ENCODE measurements at regions not wholly inside any gene's neighbourhood (a gene's known extent, or its start where the extent isn't known, plus 50 kb on each side); places are given as distances from the start of the nearest gene placed in this dataset.

GRCh38 chr4:153034681-153035080 is 98.6 kb downstream of the FHDC1 start:
- DNase-seq: no peak

- no peak for DNase-seq
Measured at GRCh38 chr4:153036931-153037482, 100.9 kb downstream of the FHDC1 start.

- DNase-seq: no peak
Measured at GRCh38 chr4:153038623-153039311, 102.6 kb downstream of the FHDC1 start.

GRCh38 chr4:153039542-153040185 is 103.5 kb downstream of the FHDC1 start:
- DNase-seq: no peak

- DNase-seq: no peak
Measured at GRCh38 chr4:153040677-153041076, 104.6 kb downstream of the FHDC1 start.

GRCh38 chr4:153044036-153044435 is 107.9 kb downstream of the FHDC1 start:
- DNase-seq: no peak

GRCh38 chr4:153045111-153045982 is 109.2 kb downstream of the FHDC1 start:
- DNase-seq: no peak

GRCh38 chr4:153058671-153059060 is 122.5 kb downstream of the FHDC1 start:
- DNase-seq: no peak

GRCh38 chr4:153060196-153060595 is 124.1 kb downstream of the FHDC1 start:
- DNase-seq: no peak

GRCh38 chr4:153061971-153062370 is 125.8 kb downstream of the FHDC1 start:
- DNase-seq: no peak

- no peak for DNase-seq
Measured at GRCh38 chr4:153062652-153063168, 126.6 kb downstream of the FHDC1 start.

- DNase-seq: no peak
Measured at GRCh38 chr4:153063490-153063889, 127.4 kb downstream of the FHDC1 start.

GRCh38 chr4:153064571-153064970 is 128.4 kb downstream of the FHDC1 start:
- no peak for DNase-seq

- DNase-seq: no peak
Measured at GRCh38 chr4:153065276-153065675, 129.2 kb downstream of the FHDC1 start.

- DNase-seq: no peak
Measured at GRCh38 chr4:153067376-153067775, 131.3 kb downstream of the FHDC1 start.

GRCh38 chr4:153068751-153069150 is 132.6 kb downstream of the FHDC1 start:
- no peak for DNase-seq

GRCh38 chr4:153071958-153072598 is 132.2 kb upstream of the TRIM2 start:
- DNase-seq: no peak

- no peak for DNase-seq
Measured at GRCh38 chr4:153072661-153073060, 131.6 kb upstream of the TRIM2 start.

- DNase-seq: no peak
Measured at GRCh38 chr4:153074486-153074885, 129.8 kb upstream of the TRIM2 start.

GRCh38 chr4:153074936-153075630 is 129.2 kb upstream of the TRIM2 start:
- no peak for DNase-seq

GRCh38 chr4:153075836-153076518 is 128.3 kb upstream of the TRIM2 start:
- no peak for DNase-seq
